ENCODE measurements at regions not wholly inside any gene's neighbourhood (a gene's known extent, or its start where the extent isn't known, plus 50 kb on each side); places are given as distances from the start of the nearest gene placed in this dataset.

GRCh38 chr4:30600246-30601017, 119.7 kb upstream of the PCDH7 start:
- WGBS, 4 donors = 57 to 65% (median 64%) methylated on average over 5 of the region's 5 CpGs
- Histone ChIP-seq H3K4me1 (replicated peaks in 1 of 2) (no peaks in the 10 kb centered on the region), H3K4me3 (no peak overlapping the region), H3K27me3 (peaks cover 5% of the 10 kb centered on the region), H3K36me3 (replicated peaks in 1 of 2) (no peaks in the 10 kb centered on the region), H3K27ac (no peak overlapping the region), H3K9me3 (replicated peaks in 1 of 3) (no peaks in the 10 kb centered on the region)
- TF ChIP-seq POLR2A (IDR thresholded peaks at IDR 0.05) (no peak), CTCF (IDR thresholded peaks at IDR 0.05) (no peak)
- no peak for DNase-seq
- intact Hi-C loops (cut with DNase I) = no loop called here

- Histone ChIP-seq H3K4me1 (replicated peaks in 1 of 2) (no peaks in the 10 kb centered on the region), H3K27me3 (peaks cover 5% of the 10 kb centered on the region), H3K27ac (no peak overlapping the region), H3K4me3 (no peak overlapping the region), H3K36me3 (replicated peaks in 1 of 2) (no peaks in the 10 kb centered on the region), H3K9me3 (replicated peaks in 1 of 3) (no peaks in the 10 kb centered on the region)
- 68 to 75% (median 70%) methylated on average over 3 of the region's 3 CpGs for WGBS, 4 donors
- no peak for DNase-seq
- intact Hi-C loops (cut with DNase I) = no loop called here
- TF ChIP-seq POLR2A (IDR thresholded peaks at IDR 0.05) = no peak
- no peak for TF ChIP-seq CTCF (IDR thresholded peaks at IDR 0.05)
These were observed 118.9 kb upstream of the PCDH7 start for GRCh38 chr4:30601070-30601865.

DNA sequence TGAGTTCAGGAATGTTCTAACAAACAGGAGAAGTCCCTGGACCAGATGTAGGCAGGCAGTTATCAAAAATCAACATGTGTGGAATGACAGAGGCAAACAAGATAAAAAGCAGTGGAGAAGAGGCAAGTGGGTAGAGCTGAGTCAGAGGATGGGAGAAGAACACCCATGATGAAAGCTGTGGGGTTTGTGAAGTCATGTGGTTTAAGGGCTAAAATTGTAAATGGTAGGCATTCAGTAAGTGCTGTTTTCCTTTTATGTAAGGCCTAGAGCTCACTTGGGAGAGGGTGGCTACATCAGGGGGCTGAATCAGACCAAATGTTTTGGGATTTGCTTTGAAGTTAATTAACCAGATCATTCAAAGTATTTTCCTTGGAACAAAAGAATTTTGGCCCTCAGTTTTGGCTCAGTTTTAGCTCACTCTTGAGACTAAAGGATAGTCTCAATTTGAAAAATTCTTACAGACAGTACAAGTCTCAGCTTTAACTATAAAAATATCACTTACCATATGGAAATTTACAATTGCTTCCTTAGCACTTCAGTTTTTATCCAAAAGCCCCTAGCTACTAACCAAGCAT, 114.5 kb upstream of the PCDH7 start:
- intact Hi-C loops (cut with DNase I) = no loop called here
- H3K4me3 ChIP-seq = no peak overlapping the region
- DNase-seq = no peak
- peaks cover under 1% of the 10 kb centered on the region for H3K27me3 ChIP-seq
- no peaks in the 10 kb centered on the region for H3K36me3 ChIP-seq (replicated peaks in 1 of 2)
- H3K4me1 ChIP-seq (replicated peaks in 1 of 2) = no peaks in the 10 kb centered on the region
- H3K27ac ChIP-seq = no peak overlapping the region
- TF ChIP-seq POLR2A (IDR thresholded peaks at IDR 0.05) = no peak
- TF ChIP-seq CTCF (IDR thresholded peaks at IDR 0.05) = no peak
- no peaks in the 10 kb centered on the region for H3K9me3 ChIP-seq (replicated peaks in 1 of 3)

DNA sequence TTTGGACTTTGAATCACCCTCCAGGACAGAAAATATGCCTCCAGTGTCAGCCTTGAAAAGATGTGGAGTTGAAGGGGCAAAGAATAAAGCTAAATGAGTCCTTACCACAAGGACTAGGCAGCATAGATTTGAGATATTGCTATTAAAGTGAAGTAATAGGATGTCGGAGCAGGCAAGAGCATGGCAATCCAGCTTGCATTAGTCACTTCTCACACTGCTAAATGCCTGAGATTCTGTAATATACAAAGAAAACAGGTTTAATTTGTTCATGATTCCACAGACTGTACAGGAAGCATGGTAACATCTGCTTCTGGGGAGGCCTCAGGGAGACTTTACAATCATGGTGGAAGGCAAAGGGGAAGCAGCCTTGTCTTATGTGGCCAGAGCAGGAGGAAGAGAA, 109.8 kb upstream of the PCDH7 start:
- H3K9me3 ChIP-seq (replicated peaks in 1 of 3) = no peaks in the 10 kb centered on the region
- no peak overlapping the region for H3K27ac ChIP-seq
- 72 to 86% (median 83%) methylated on average over 1 of the region's 1 CpG for whole genome bisulfite sequencing, 4 donors
- H3K4me3 ChIP-seq = no peak overlapping the region
- DNase-seq = no peak
- no peaks in the 10 kb centered on the region for H3K27me3 ChIP-seq
- H3K4me1 ChIP-seq (replicated peaks in 1 of 2) = no peaks in the 10 kb centered on the region
- intact Hi-C loops (cut with DNase I) = no loop called here
- no peaks in the 10 kb centered on the region for H3K36me3 ChIP-seq (replicated peaks in 1 of 2)
- TF ChIP-seq CTCF (IDR thresholded peaks at IDR 0.05) = no peak
- no peak for TF ChIP-seq POLR2A (IDR thresholded peaks at IDR 0.05)

Measured in adrenal gland (tissue), 9 donors.